ENCODE measurements at regions not wholly inside any gene's neighbourhood (a gene's known extent, or its start where the extent isn't known, plus 50 kb on each side); places are given as distances from the start of the nearest gene placed in this dataset.

- H3K36me3 ChIP-seq = no peaks in the 10 kb centered on the region
- no peak for DNase-seq
- WGBS, 2 donors = 74 to 79% methylated on average over 3 of the region's 3 CpGs
- H3K27ac ChIP-seq = no peak overlapping the region
- no peak for TF ChIP-seq CTCF (IDR thresholded peaks at IDR 0.05)
- H3K27me3 ChIP-seq = no peaks in the 10 kb centered on the region
- no peaks in the 10 kb centered on the region for H3K4me1 ChIP-seq
- FAIRE-seq = no peak
- intact Hi-C loops (cut with DNase I) = no loop called here
- ATAC-seq = no peak
- H3K4me3 ChIP-seq = no peak overlapping the region
- H3K9me3 ChIP-seq = no peaks in the 10 kb centered on the region
These were observed 498.3 kb upstream of the EEF2KMT start for GRCh38 chr16:5595849-5596248.

DNA sequence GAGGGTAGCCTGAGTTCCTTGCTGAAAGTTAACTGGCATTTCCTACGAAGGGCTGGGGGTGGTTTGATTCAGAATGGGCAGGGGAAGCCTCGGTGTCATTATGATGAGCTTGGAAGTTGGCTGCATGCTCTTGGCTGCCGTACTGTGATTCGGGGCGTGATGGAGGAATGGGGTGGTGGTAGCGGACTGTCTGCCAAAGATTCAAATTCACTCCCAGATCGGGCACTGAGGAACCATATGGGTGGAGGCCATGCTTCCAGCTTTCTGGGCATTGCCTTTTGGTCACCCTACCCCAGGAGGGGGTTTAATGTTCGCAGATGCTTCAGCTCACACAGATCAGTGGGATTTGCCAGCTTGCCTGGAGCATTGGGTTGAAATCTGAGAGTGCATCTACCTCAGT is 492.8 kb upstream of the EEF2KMT start:
- Histone ChIP-seq H3K27ac (no peak overlapping the region), H3K4me1 (no peaks in the 10 kb centered on the region), H3K4me3 (no peak overlapping the region), H3K36me3 (no peaks in the 10 kb centered on the region), H3K9me3 (no peaks in the 10 kb centered on the region), H3K27me3 (no peaks in the 10 kb centered on the region)
- no peak for ATAC-seq
- DNase-seq = no peak
- FAIRE-seq = no peak
- intact Hi-C loops (cut with DNase I) = no loop called here
- WGBS, 2 donors = 61% methylated on average over 8 of the region's 8 CpGs
- no peak for TF ChIP-seq CTCF (IDR thresholded peaks at IDR 0.05)

DNA sequence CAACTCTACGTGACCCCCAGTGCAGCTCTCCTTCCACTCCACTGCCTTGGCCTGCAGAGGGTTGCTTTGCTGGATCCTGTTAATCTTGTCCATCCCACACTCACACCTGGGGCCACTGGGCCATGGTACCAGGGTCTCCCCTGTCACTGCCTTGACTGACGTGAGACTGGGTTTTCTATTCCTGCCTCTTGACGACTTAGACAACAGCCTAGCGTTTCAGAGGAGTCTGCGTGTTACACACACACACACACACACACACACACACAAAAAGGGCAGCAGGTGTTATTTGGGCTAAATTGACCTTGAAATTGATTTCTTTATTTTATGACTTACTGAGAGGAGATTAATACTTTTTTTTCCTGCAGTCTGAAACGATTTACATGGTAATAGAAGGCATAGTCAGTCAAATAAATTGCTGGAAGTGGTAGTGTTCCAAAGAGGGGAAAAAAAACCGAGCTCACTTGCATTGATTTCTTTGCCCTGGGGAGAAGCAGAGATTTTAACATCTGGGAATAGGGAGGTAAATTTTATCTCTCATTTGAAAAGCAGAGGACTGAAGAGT is 492.3 kb upstream of the EEF2KMT start:
- Histone ChIP-seq H3K4me1 (no peaks in the 10 kb centered on the region), H3K27me3 (no peaks in the 10 kb centered on the region), H3K36me3 (no peaks in the 10 kb centered on the region), H3K4me3 (no peak overlapping the region), H3K27ac (no peak overlapping the region), H3K9me3 (no peaks in the 10 kb centered on the region)
- intact Hi-C loops (cut with DNase I) = no loop called here
- DNase-seq (no peak), ATAC-seq (no peak), FAIRE-seq (no peak)
- WGBS, 2 donors = 30 to 37% methylated on average over 7 of the region's 7 CpGs
- TF ChIP-seq CTCF (IDR thresholded peaks at IDR 0.05) = no peak

- WGBS, 2 donors = 52 to 56% methylated on average over 4 of the region's 4 CpGs
- DNase-seq = no peak
- Histone ChIP-seq H3K27me3 (no peaks in the 10 kb centered on the region), H3K4me1 (no peaks in the 10 kb centered on the region), H3K27ac (no peak overlapping the region), H3K36me3 (no peaks in the 10 kb centered on the region), H3K9me3 (no peaks in the 10 kb centered on the region), H3K4me3 (no peak overlapping the region)
- no peak for TF ChIP-seq CTCF (IDR thresholded peaks at IDR 0.05)
- intact Hi-C loops (cut with DNase I) = no loop called here
- no peak for FAIRE-seq
- ATAC-seq = no peak
These were observed 486.5 kb upstream of the EEF2KMT start for GRCh38 chr16:5584109-5584508.

- Histone ChIP-seq H3K9me3 (no peaks in the 10 kb centered on the region), H3K4me1 (no peaks in the 10 kb centered on the region), H3K27ac (no peak overlapping the region), H3K27me3 (no peaks in the 10 kb centered on the region), H3K36me3 (no peaks in the 10 kb centered on the region), H3K4me3 (no peak overlapping the region)
- 43 to 67% methylated on average over 7 of the region's 7 CpGs for WGBS, 2 donors
- DNase-seq (no peak), FAIRE-seq (no peak), ATAC-seq (no peak)
- no peak for TF ChIP-seq CTCF (IDR thresholded peaks at IDR 0.05)
- intact Hi-C loops (cut with DNase I) = no loop called here
These were observed 484.9 kb upstream of the EEF2KMT start for GRCh38 chr16:5582529-5582928.
